ENCODE measurements at regions not wholly inside any gene's neighbourhood (a gene's known extent, or its start where the extent isn't known, plus 50 kb on each side); places are given as distances from the start of the nearest gene placed in this dataset.
"Not testable (repeated sequence)": the region's sequence is repeated elsewhere in the genome, so short reads cannot be mapped to it uniquely, and the experiment has no call there.

DNA sequence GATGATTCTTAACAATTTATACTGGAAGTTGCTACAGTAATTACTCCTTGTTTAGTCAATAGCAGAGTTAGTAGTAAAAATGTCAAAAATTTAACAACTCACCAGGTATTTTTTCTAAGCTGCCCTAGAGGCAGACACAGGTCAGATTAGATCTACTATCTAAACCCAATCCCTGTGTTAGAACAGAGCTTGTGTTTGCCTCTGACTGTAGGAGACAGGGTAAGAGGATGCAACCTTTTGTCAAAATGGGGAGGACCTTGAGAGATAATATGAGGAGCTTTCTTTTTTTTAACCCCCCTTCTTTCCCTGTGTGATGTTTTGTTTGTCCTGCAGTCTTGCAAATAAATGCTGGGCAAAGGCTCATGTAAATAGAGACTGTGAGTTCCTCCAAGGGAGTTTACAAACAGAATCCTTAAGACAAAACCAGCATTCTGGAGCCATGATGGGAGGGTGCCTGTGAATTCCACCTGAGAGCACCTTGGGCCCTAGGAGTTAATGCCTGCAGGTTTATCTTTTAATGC, 353.1 kb downstream of the GATA3 start:
- H3K9me3 Mint-ChIP-seq (ENCODE audit: unreplicated experiment), result peaks cover 2% of the 10 kb centered on the region
- no peak overlapping the region for H3K27ac Mint-ChIP-seq (ENCODE audit: unreplicated experiment)
- H3K27me3 Mint-ChIP-seq (ENCODE audit: unreplicated experiment), result no peaks in the 10 kb centered on the region
- no peaks in the 10 kb centered on the region for H3K36me3 Mint-ChIP-seq (ENCODE audit: unreplicated experiment)
- no peak overlapping the region for H3K4me3 Mint-ChIP-seq (ENCODE audit: unreplicated experiment)
- H3K4me1 Mint-ChIP-seq (ENCODE audit: low read depth, unreplicated experiment), result peaks cover 2% of the 10 kb centered on the region
- TF ChIP-seq, protein P1, sequence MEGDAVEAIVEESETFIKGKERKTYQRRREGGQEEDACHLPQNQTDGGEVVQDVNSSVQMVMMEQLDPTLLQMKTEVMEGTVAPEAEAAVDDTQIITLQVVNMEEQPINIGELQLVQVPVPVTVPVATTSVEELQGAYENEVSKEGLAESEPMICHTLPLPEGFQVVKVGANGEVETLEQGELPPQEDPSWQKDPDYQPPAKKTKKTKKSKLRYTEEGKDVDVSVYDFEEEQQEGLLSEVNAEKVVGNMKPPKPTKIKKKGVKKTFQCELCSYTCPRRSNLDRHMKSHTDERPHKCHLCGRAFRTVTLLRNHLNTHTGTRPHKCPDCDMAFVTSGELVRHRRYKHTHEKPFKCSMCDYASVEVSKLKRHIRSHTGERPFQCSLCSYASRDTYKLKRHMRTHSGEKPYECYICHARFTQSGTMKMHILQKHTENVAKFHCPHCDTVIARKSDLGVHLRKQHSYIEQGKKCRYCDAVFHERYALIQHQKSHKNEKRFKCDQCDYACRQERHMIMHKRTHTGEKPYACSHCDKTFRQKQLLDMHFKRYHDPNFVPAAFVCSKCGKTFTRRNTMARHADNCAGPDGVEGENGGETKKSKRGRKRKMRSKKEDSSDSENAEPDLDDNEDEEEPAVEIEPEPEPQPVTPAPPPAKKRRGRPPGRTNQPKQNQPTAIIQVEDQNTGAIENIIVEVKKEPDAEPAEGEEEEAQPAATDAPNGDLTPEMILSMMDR (IDR thresholded peaks at IDR 0.05; ENCODE audit: partially characterized antibody, unreplicated experiment), result no peak
- no peak for DNase-seq

DNA sequence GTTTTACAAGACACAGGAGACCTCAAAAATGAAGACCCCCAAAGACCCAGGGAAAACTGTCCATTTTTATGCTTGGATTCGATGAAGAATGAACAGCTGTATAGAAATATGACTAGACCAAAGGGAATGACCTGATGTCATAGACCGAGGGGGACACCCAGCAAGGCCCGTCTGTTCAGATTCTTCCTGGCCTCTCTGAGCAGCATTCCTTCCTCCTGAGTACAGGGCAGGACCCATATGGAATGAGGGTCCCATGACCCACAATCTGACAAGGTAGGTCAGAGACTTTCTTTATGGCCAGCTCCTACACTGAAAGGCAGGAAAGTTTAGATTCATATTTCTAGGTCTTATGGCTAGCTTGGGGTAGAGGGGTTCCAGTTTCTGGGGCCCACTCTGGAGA, 356.0 kb downstream of the GATA3 start:
- Mint-ChIP-seq H3K4me1 (ENCODE audit: low read depth, unreplicated experiment) (peaks cover 2% of the 10 kb centered on the region), H3K27me3 (ENCODE audit: unreplicated experiment) (no peaks in the 10 kb centered on the region), H3K4me3 (ENCODE audit: unreplicated experiment) (no peak overlapping the region), H3K27ac (ENCODE audit: unreplicated experiment) (no peak overlapping the region), H3K9me3 (ENCODE audit: unreplicated experiment) (peaks cover 2% of the 10 kb centered on the region), H3K36me3 (ENCODE audit: unreplicated experiment) (no peaks in the 10 kb centered on the region)
- DNase-seq, result no peak
- TF ChIP-seq, protein P1 (IDR thresholded peaks at IDR 0.05; ENCODE audit: partially characterized antibody, unreplicated experiment), result no peak

DNA sequence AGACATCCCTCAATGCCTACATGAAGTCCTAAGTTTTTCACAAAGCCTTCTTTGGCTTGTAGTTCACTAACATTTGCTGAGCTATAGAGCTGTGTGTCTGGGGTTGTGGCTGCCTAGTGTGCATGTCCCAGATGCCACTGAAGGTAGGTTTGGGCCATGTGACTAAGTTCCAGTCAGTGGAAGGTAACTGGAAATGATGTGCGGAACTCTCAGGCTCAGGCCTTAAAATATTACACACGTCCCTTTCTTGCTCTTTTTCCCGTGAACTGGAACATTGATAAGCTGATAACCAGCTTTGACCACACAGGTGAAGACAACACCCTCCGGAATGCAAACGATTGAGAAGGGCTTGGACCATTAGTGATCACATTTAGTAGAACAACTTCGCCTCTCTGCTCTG, 358.1 kb downstream of the GATA3 start:
- DNase-seq, result no peak
- TF ChIP-seq, protein P1 (IDR thresholded peaks at IDR 0.05; ENCODE audit: partially characterized antibody, unreplicated experiment), result no peak
- Mint-ChIP-seq H3K36me3 (ENCODE audit: unreplicated experiment) (no peaks in the 10 kb centered on the region), H3K4me3 (ENCODE audit: unreplicated experiment) (no peak overlapping the region), H3K27ac (ENCODE audit: unreplicated experiment) (no peak overlapping the region), H3K4me1 (ENCODE audit: low read depth, unreplicated experiment) (peaks cover 2% of the 10 kb centered on the region), H3K9me3 (ENCODE audit: unreplicated experiment) (peaks cover 2% of the 10 kb centered on the region), H3K27me3 (ENCODE audit: unreplicated experiment) (no peaks in the 10 kb centered on the region)

DNA sequence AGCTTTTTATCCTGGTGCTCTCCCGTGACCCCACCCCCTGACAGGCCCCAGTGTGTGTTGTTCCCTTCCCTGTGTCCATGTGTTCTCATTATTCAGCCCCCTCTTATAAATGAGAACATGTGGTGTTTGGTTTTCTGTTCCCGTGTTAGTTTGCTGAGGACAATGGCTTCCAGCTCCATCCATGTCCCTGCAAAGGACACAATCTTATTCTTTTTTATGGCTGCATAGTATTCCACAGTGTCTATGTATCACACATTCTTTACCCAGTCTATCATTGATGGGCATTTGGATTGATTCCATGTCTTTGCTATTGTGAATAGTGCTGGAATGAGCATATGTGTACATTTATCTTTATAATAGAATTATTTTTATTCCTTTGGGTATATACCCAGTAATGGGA, 360.5 kb downstream of the GATA3 start:
- H3K9me3 Mint-ChIP-seq (ENCODE audit: unreplicated experiment); H3K27me3 Mint-ChIP-seq (ENCODE audit: unreplicated experiment); DNase-seq; H3K4me3 Mint-ChIP-seq (ENCODE audit: unreplicated experiment); H3K36me3 Mint-ChIP-seq (ENCODE audit: unreplicated experiment); H3K4me1 Mint-ChIP-seq (ENCODE audit: low read depth, unreplicated experiment); H3K27ac Mint-ChIP-seq (ENCODE audit: unreplicated experiment): not testable (repeated sequence)

DNA sequence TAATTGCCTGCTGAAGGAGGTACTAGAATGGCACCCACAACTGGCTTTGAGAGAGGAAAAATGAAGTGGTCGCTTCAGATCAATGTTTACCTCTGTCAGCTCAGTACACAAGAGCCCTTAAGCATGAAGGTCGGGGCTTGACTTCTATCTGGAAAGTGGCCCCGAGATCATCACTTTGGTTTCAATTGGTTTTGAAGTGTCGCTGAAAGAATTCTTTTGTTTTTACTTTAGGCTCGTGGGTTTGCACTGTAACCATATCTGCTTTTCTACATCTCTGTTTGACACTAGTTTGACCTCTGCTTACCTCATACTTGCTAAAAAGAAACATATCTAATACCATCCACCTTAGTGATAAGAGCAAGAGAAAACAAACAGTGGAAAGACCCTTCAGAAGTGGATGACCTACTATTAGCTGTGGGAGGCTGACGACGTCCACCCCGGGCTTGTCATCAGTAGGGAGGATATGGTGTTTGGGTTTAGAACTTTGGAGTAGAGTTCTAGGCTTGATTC, 361.8 kb downstream of the GATA3 start:
- TF ChIP-seq, protein P1 (IDR thresholded peaks at IDR 0.05; ENCODE audit: partially characterized antibody, unreplicated experiment), result no peak
- Mint-ChIP-seq H3K36me3 (ENCODE audit: unreplicated experiment) (no peaks in the 10 kb centered on the region), H3K27me3 (ENCODE audit: unreplicated experiment) (no peaks in the 10 kb centered on the region)

More for the DNA sequence above, 361.8 kb downstream of the GATA3 start:
- H3K4me1 Mint-ChIP-seq (ENCODE audit: low read depth, unreplicated experiment), result no peaks in the 10 kb centered on the region
- no peak overlapping the region for H3K4me3 Mint-ChIP-seq (ENCODE audit: unreplicated experiment)
- no peak for DNase-seq
- no peaks in the 10 kb centered on the region for H3K9me3 Mint-ChIP-seq (ENCODE audit: unreplicated experiment)
- H3K27ac Mint-ChIP-seq (ENCODE audit: unreplicated experiment), result no peak overlapping the region
